ENCODE measurements at regions not wholly inside any gene's neighbourhood (a gene's known extent, or its start where the extent isn't known, plus 50 kb on each side); places are given as distances from the start of the nearest gene placed in this dataset.

DNA sequence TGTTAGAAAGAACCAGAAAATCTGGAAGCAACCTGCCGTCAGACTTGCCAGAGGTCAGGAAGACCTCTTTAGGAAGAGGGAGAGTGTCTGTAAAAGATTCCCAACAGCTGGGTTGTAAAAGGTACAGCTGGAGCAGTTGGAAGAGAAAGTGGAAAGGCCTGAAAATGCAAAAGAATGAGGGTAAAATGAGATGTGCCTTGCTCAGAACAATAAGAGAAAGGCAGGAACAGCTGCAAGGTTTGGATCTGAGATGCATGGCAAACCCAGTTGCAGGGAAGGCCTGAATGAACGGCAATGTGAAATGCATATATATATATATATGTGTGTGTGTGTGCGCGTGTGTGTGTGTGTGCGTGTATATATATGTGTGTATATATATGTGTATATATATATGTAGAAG is 88.1 kb downstream of the ZIC1 start:
- no peaks in the 10 kb centered on the region for H3K36me3 ChIP-seq
- TF ChIP-seq, protein P1, sequence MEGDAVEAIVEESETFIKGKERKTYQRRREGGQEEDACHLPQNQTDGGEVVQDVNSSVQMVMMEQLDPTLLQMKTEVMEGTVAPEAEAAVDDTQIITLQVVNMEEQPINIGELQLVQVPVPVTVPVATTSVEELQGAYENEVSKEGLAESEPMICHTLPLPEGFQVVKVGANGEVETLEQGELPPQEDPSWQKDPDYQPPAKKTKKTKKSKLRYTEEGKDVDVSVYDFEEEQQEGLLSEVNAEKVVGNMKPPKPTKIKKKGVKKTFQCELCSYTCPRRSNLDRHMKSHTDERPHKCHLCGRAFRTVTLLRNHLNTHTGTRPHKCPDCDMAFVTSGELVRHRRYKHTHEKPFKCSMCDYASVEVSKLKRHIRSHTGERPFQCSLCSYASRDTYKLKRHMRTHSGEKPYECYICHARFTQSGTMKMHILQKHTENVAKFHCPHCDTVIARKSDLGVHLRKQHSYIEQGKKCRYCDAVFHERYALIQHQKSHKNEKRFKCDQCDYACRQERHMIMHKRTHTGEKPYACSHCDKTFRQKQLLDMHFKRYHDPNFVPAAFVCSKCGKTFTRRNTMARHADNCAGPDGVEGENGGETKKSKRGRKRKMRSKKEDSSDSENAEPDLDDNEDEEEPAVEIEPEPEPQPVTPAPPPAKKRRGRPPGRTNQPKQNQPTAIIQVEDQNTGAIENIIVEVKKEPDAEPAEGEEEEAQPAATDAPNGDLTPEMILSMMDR (IDR thresholded peaks at IDR 0.05; ENCODE audit: low read depth, low read length) = no peak
- H3K27me3 ChIP-seq = no peaks in the 10 kb centered on the region
- H3K9me3 ChIP-seq = no peaks in the 10 kb centered on the region
- H3K4me1 ChIP-seq = no peaks in the 10 kb centered on the region
- H3K4me3 ChIP-seq (ENCODE audit: low read depth, low read length) = no peak overlapping the region
- DNase-seq = no peak

DNA sequence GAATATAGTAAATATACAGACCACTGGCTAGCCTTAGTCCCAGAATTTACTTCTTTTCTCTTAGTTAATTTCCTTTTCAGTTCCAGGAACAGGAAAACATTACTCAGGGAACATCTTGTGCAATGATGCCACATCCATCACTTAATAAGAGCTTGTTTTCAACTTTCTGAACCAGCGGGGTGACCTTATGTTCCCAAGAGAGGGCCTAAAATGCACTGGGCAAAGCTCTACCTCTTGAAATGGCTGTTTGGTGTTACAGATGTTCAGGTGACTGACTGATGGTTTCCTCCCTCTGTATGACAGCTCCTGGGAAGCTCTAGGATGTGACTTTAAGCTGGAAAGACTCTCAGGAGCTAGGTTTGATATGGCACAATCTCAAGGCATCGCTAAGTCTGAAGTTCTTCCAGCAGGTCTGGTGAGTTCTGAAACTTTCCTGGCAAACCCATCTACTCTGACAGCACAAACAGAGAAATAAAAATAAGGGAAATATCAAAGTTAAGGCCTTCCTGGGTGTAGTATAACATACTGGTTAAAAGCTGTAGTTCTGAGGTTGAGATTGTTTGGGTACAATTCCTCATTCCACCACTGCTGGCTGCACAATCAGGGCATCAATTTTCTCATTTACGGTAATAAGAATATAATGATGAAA is 98.6 kb downstream of the ZIC1 start:
- no peaks in the 10 kb centered on the region for H3K27me3 ChIP-seq
- no peak for DNase-seq
- no peaks in the 10 kb centered on the region for H3K4me1 ChIP-seq
- no peak overlapping the region for H3K4me3 ChIP-seq (ENCODE audit: low read depth, low read length)
- TF ChIP-seq, protein P1 (IDR thresholded peaks at IDR 0.05; ENCODE audit: low read depth, low read length) = no peak
- no peaks in the 10 kb centered on the region for H3K36me3 ChIP-seq
- H3K9me3 ChIP-seq = no peaks in the 10 kb centered on the region

DNA sequence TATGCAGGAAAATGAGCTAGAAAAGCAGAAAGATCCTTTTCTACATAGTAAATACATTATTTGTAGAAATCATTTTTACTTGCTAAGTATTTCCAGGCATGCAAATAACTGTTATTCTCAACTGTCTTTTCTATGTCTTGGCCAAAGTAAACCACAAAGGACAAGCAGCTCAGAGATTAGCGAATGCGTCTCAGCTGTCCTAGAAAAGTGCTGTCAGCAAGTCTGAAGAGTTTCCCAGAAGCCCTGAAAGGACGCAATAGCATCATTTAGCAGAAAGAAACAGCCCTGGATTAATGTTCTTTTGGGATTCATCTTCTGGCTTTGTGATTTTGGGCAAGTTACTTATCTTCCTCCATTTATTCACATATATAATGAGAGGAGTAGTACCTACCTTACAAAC is 100.3 kb downstream of the ZIC1 start:
- no peak overlapping the region for H3K4me3 ChIP-seq (ENCODE audit: low read depth, low read length)
- no peak for DNase-seq
- no peaks in the 10 kb centered on the region for H3K4me1 ChIP-seq
- TF ChIP-seq, protein P1 (IDR thresholded peaks at IDR 0.05; ENCODE audit: low read depth, low read length) = no peak
- H3K36me3 ChIP-seq = no peaks in the 10 kb centered on the region
- H3K9me3 ChIP-seq = no peaks in the 10 kb centered on the region
- H3K27me3 ChIP-seq = no peaks in the 10 kb centered on the region

DNA sequence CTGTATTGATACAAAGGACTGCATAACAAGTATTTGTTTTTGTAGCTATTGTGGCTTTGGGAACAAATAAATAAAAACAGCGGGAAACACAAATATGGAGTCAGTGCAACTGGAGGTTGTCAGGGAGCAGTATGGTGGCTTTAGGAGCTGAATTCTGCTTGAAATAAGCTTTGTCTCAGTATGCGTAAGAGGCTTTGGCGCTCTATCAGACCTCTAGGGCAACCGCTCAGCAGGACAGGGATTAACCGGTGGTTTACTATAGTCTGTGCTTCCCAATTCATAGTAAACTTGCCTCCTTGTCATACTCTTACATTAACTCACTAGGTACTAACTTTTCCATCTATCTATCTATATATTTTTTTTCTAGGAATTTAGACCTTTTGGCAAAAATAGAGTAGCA is 104.6 kb downstream of the ZIC1 start:
- TF ChIP-seq, protein P1 (IDR thresholded peaks at IDR 0.05; ENCODE audit: low read depth, low read length) = no peak
- no peaks in the 10 kb centered on the region for H3K4me1 ChIP-seq
- H3K9me3 ChIP-seq = no peaks in the 10 kb centered on the region
- no peaks in the 10 kb centered on the region for H3K36me3 ChIP-seq
- no peak overlapping the region for H3K4me3 ChIP-seq (ENCODE audit: low read depth, low read length)
- DNase-seq = no peak
- no peaks in the 10 kb centered on the region for H3K27me3 ChIP-seq

DNA sequence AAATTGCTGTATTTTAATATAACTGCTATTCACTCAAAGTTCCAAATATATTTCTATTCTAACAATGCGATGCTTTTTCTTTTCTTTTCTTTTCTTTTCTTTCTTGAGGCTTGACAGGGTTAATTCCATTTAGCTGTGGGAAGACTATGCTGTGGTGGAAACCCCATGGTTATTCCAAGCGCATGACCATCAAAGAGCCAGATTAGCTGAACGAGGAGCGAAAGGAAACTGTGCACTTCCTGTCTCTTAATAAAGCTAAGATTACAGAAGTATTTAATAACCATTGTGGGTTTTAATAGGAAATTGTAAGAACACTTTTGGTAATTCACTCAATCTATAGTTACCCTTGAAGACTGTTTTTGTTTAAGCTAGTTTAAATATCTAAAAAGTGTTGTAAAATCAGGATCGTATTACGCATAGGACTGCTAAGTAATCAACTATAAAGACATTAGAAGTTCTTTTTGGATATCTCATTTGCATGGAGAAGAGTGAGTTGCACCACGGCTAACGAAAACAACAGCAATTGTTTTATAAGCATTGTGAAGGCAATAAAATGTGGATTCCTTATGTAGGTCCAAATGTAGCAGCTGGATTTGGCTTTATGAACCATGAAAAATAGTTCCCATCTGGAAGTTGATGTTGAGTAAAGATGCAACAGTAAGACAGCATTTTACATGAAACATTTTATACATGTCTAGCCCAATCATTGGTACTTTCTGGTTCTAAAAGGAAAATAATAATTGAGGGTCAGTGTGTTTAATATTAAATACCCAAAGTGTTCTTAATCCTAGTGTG is 105.4 kb downstream of the ZIC1 start:
- Histone ChIP-seq H3K4me1 (no peaks in the 10 kb centered on the region), H3K4me3 (ENCODE audit: low read depth, low read length) (no peak overlapping the region), H3K9me3 (no peaks in the 10 kb centered on the region), H3K27me3 (no peaks in the 10 kb centered on the region), H3K36me3 (no peaks in the 10 kb centered on the region)
- TF ChIP-seq, protein P1 (IDR thresholded peaks at IDR 0.05; ENCODE audit: low read depth, low read length) = no peak
- no peak for DNase-seq

DNA sequence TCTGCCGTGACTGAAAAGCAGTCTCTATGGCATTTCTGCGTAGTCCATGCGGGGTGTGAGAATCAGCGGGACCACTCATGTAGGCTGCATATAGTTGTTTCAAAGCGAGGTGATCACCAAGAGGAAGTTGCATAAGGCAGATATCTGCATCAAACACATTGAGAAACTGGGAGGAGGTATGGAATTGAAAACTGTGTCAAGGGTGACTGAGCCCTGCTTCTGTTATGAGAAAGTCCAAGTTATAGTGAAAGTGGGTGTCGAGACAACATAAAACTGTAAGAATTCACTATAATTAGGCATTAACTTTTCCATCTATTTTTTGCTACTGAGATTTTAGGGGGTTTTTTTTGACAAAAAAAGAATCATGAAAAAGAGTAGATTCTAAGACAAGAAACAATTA is 109.3 kb downstream of the ZIC1 start:
- no peak overlapping the region for H3K4me3 ChIP-seq (ENCODE audit: low read depth, low read length)
- no peak for DNase-seq
- no peaks in the 10 kb centered on the region for H3K9me3 ChIP-seq
- H3K27me3 ChIP-seq = no peaks in the 10 kb centered on the region
- H3K4me1 ChIP-seq = no peaks in the 10 kb centered on the region
- TF ChIP-seq, protein P1 (IDR thresholded peaks at IDR 0.05; ENCODE audit: low read depth, low read length) = no peak
- H3K36me3 ChIP-seq = no peaks in the 10 kb centered on the region
